ENCODE measurements at regions not wholly inside any gene's neighbourhood (a gene's known extent, or its start where the extent isn't known, plus 50 kb on each side); places are given as distances from the start of the nearest gene placed in this dataset.

GRCh38 chr13:53683146-53683545 lies 654.5 kb downstream of the OLFM4 start:
- no peak for DNase-seq (ENCODE audit: low read depth)
- Histone ChIP-seq H3K36me3 (ENCODE audit: control insufficient read depth, insufficient read depth, low read length) (no peaks in the 10 kb centered on the region), H3K27me3 (ENCODE audit: control insufficient read depth, insufficient read depth, low read length) (no peaks in the 10 kb centered on the region), H3K4me3 (ENCODE audit: low read depth, low read length) (no peak overlapping the region)
- TF ChIP-seq, protein P1, sequence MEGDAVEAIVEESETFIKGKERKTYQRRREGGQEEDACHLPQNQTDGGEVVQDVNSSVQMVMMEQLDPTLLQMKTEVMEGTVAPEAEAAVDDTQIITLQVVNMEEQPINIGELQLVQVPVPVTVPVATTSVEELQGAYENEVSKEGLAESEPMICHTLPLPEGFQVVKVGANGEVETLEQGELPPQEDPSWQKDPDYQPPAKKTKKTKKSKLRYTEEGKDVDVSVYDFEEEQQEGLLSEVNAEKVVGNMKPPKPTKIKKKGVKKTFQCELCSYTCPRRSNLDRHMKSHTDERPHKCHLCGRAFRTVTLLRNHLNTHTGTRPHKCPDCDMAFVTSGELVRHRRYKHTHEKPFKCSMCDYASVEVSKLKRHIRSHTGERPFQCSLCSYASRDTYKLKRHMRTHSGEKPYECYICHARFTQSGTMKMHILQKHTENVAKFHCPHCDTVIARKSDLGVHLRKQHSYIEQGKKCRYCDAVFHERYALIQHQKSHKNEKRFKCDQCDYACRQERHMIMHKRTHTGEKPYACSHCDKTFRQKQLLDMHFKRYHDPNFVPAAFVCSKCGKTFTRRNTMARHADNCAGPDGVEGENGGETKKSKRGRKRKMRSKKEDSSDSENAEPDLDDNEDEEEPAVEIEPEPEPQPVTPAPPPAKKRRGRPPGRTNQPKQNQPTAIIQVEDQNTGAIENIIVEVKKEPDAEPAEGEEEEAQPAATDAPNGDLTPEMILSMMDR (IDR thresholded peaks at IDR 0.05; ENCODE audit: insufficient read depth, low read length, poor library complexity, severe bottlenecking): no peak

- TF ChIP-seq, protein P1 (IDR thresholded peaks at IDR 0.05; ENCODE audit: insufficient read depth, low read length, poor library complexity, severe bottlenecking): no peak
- H3K27me3 ChIP-seq (ENCODE audit: control insufficient read depth, insufficient read depth, low read length): no peaks in the 10 kb centered on the region
- H3K36me3 ChIP-seq (ENCODE audit: control insufficient read depth, insufficient read depth, low read length): no peaks in the 10 kb centered on the region
- no peak for DNase-seq (ENCODE audit: low read depth)
- H3K4me3 ChIP-seq (ENCODE audit: low read depth, low read length): no peak overlapping the region
Measured at GRCh38 chr13:53683608-53684007, 655.0 kb downstream of the OLFM4 start.

GRCh38 chr13:53691417-53691816 lies 662.8 kb downstream of the OLFM4 start:
- DNase-seq (ENCODE audit: low read depth): no peak
- Histone ChIP-seq H3K36me3 (ENCODE audit: control insufficient read depth, insufficient read depth, low read length) (no peaks in the 10 kb centered on the region), H3K4me3 (ENCODE audit: low read depth, low read length) (no peak overlapping the region), H3K27me3 (ENCODE audit: control insufficient read depth, insufficient read depth, low read length) (no peaks in the 10 kb centered on the region)
- TF ChIP-seq, protein P1 (IDR thresholded peaks at IDR 0.05; ENCODE audit: insufficient read depth, low read length, poor library complexity, severe bottlenecking): no peak

- H3K4me3 ChIP-seq (ENCODE audit: low read depth, low read length): no peak overlapping the region
- TF ChIP-seq, protein P1 (IDR thresholded peaks at IDR 0.05; ENCODE audit: insufficient read depth, low read length, poor library complexity, severe bottlenecking): no peak
- H3K36me3 ChIP-seq (ENCODE audit: control insufficient read depth, insufficient read depth, low read length): no peaks in the 10 kb centered on the region
- DNase-seq (ENCODE audit: low read depth): no peak
- no peaks in the 10 kb centered on the region for H3K27me3 ChIP-seq (ENCODE audit: control insufficient read depth, insufficient read depth, low read length)
Measured at GRCh38 chr13:53694814-53695532, 666.4 kb downstream of the OLFM4 start.

DNA sequence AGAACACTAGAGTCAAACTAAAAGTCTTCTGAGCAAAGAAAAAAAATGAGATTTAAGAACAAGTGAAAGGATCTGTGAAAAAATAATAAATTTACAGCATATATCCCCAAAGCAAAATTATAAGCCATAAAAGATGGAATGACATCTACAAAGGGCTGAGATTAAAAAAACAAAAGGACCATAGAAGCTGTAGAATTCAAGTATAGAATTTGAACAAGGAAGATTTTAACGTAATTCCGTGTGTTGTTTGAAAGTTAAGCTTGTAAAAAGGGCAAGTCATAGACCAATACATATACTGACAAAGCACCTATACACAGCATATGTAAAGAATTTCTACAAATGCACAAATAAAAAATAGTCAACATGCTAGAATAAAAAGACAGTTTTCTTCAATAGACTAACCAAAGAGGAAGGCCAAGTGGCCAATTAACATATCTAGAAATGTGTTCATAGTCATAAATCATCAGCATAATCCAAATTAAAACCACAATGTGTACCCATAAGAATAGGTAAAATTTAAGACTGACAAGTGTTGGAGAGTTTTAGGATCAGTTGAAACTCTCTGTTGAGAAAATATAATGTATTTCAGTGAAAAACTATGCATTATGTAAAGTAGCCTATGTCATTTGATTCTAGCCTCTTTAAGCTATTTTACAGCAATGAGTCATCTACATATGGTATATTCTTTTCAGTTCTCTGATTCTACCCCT lies 674.9 kb downstream of the OLFM4 start:
- no peak overlapping the region for H3K4me3 ChIP-seq (ENCODE audit: low read depth, low read length)
- TF ChIP-seq, protein P1 (IDR thresholded peaks at IDR 0.05; ENCODE audit: insufficient read depth, low read length, poor library complexity, severe bottlenecking): no peak
- no peak for DNase-seq (ENCODE audit: low read depth)
- H3K36me3 ChIP-seq (ENCODE audit: control insufficient read depth, insufficient read depth, low read length): no peaks in the 10 kb centered on the region
- no peaks in the 10 kb centered on the region for H3K27me3 ChIP-seq (ENCODE audit: control insufficient read depth, insufficient read depth, low read length)
